HuH-7 (cell line): ENCODE measurements at regions not wholly inside any gene's neighbourhood (a gene's known extent, or its start where the extent isn't known, plus 50 kb on each side); places are given as distances from the start of the nearest gene placed in this dataset.

Experiments
- DNase-seq: peaks from one replicate; pipeline ENCODE4 v3.0.0; 2011; ENCODE audit warnings: low spot score

GRCh38 chr5:5005353-5005752, 134.8 kb upstream of the ADAMTS16 start:
- DNase-seq: no peak

GRCh38 chr5:5006548-5006947, 133.6 kb upstream of the ADAMTS16 start:
- DNase-seq: no peak

- DNase-seq: no peak
Measured at GRCh38 chr5:5009240-5009639, 130.9 kb upstream of the ADAMTS16 start.

GRCh38 chr5:5011151-5011550, 129.0 kb upstream of the ADAMTS16 start:
- DNase-seq: no peak

GRCh38 chr5:5014586-5015235, 125.4 kb upstream of the ADAMTS16 start:
- no peak for DNase-seq

- no peak for DNase-seq
Measured at GRCh38 chr5:5017827-5018577, 122.1 kb upstream of the ADAMTS16 start.

- no peak for DNase-seq
Measured at GRCh38 chr5:5018578-5018970, 121.6 kb upstream of the ADAMTS16 start.

GRCh38 chr5:5021436-5021835, 118.7 kb upstream of the ADAMTS16 start:
- no peak for DNase-seq

GRCh38 chr5:5025098-5025773, 114.9 kb upstream of the ADAMTS16 start:
- DNase-seq: no peak

GRCh38 chr5:5025774-5026408, 114.2 kb upstream of the ADAMTS16 start:
- DNase-seq: peak; percentile 15

GRCh38 chr5:5026409-5026785, 113.7 kb upstream of the ADAMTS16 start:
- no peak for DNase-seq

GRCh38 chr5:5031665-5032064, 108.5 kb upstream of the ADAMTS16 start:
- DNase-seq: no peak

- DNase-seq: no peak
Measured at GRCh38 chr5:5037674-5038073, 102.5 kb upstream of the ADAMTS16 start.

GRCh38 chr5:5039918-5040317, 100.2 kb upstream of the ADAMTS16 start:
- no peak for DNase-seq

GRCh38 chr5:5040712-5041111, 99.4 kb upstream of the ADAMTS16 start:
- DNase-seq: no peak

- DNase-seq: no peak
Measured at GRCh38 chr5:5042806-5043205, 97.3 kb upstream of the ADAMTS16 start.

GRCh38 chr5:5043346-5043745, 96.8 kb upstream of the ADAMTS16 start:
- no peak for DNase-seq

GRCh38 chr5:5044247-5044840, 95.8 kb upstream of the ADAMTS16 start:
- no peak for DNase-seq

GRCh38 chr5:5046680-5047502, 93.2 kb upstream of the ADAMTS16 start:
- DNase-seq: no peak

GRCh38 chr5:5050801-5051200, 89.3 kb upstream of the ADAMTS16 start:
- no peak for DNase-seq

GRCh38 chr5:5055712-5056111, 84.4 kb upstream of the ADAMTS16 start:
- DNase-seq: no peak

GRCh38 chr5:5061836-5062235, 78.3 kb upstream of the ADAMTS16 start:
- DNase-seq: no peak
